HEK293 (cell line): ENCODE measurements at regions not wholly inside any gene's neighbourhood (a gene's known extent, or its start where the extent isn't known, plus 50 kb on each side); places are given as distances from the start of the nearest gene placed in this dataset.
A peak's percentile ranks its signal among the peaks of the same experiment; 100 is the strongest.

Experiments
- CTCF ChIA-PET: fragments of 350-600 bp; formaldehyde crosslinking; extraction: SDS; loops from one replicate; lab custom pipeline; 2021; ENCODE audit warnings: antibody characterized with exemption; lab: Yijun Ruan, JAX
- POLR2A ChIA-PET: fragments of 300-600 bp; formaldehyde crosslinking; extraction: SDS; loops from one replicate; lab custom pipeline; 2020; ENCODE audit warnings: antibody characterized with exemption, inconsistent platforms; lab: Yijun Ruan, JAX
- H3K27ac ChIP-seq: fragments of 200-500 bp; sonication (Bioruptor generic); 2 replicates; pipeline ENCODE4 v1.5.1; 2014; ENCODE audit warnings: low read depth, low read length, control low read depth, inconsistent platforms; ENCODE audit errors: extremely low read depth
- H3K36me3 ChIP-seq, 2 experiments: fragments of 200-500 bp in 1 of 2; sonication (Bioruptor generic) in 1 of 2; 1 replicate in 1 of 2; 2 replicates in 1 of 2; pipeline ENCODE4 v1.5.1; 2014 to 2017; ENCODE audit warnings: inconsistent platforms in 2 of 2, low read length in 2 of 2; ENCODE audit not compliant: control insufficient read depth in 2 of 2, insufficient read depth in 1 of 2
- H3K4me1 ChIP-seq: fragments of 200-500 bp; sonication (Bioruptor generic); 2 replicates; pipeline ENCODE4 v1.5.1; 2014; ENCODE audit warnings: mild to moderate bottlenecking, low read length, inconsistent platforms; ENCODE audit not compliant: control insufficient read depth, insufficient read depth
- H3K4me3 ChIP-seq: 2 replicates; pipeline ENCODE4 v1.5.1; 2011; ENCODE audit warnings: low read depth, mild to moderate bottlenecking, control low read depth, low read length, moderate library complexity
- H3K9me3 ChIP-seq: fragments of 200-500 bp; sonication (Bioruptor generic); 2 replicates; pipeline ENCODE4 v1.5.1; 2014; ENCODE audit warnings: low read depth, low read length, inconsistent platforms; ENCODE audit not compliant: control insufficient read depth, insufficient read depth
- BCL11B ChIP-seq: fragments of 450-650 bp; formaldehyde crosslinking; IDR thresholded peaks from 2 replicates; pipeline ENCODE4 v1.5.1; 2016; ENCODE audit warnings: low read depth, missing biosample characterization, missing genetic modification characterization
- GLI2 ChIP-seq: fragments of 450-650 bp; formaldehyde crosslinking; IDR thresholded peaks from 2 replicates; pipeline ENCODE4; 2017; ENCODE audit warnings: missing biosample characterization, missing genetic modification characterization, low read depth, borderline replicate concordance
- KLF1 ChIP-seq: fragments of 450-650 bp; formaldehyde crosslinking; IDR thresholded peaks from 2 replicates; pipeline ENCODE4 v1.5.1; 2016; ENCODE audit warnings: missing biosample characterization, missing genetic modification characterization
- KLF7 ChIP-seq: fragments of 450-650 bp; formaldehyde crosslinking; IDR thresholded peaks from 2 replicates; pipeline ENCODE4 v1.5.1; 2016; ENCODE audit warnings: missing biosample characterization, missing genetic modification characterization, borderline replicate concordance
- MEIS1 ChIP-seq: sonication (generic); formaldehyde crosslinking; IDR thresholded peaks from 2 replicates; pipeline ENCODE4 v1.8.1; 2022; ENCODE audit warnings: missing genetic modification reagents, mild to moderate bottlenecking, borderline replicate concordance
- SCRT1 ChIP-seq: fragments of 450-650 bp; formaldehyde crosslinking; IDR thresholded peaks from 2 replicates; pipeline ENCODE4 v1.5.1; 2016; ENCODE audit warnings: missing biosample characterization, missing genetic modification characterization, borderline replicate concordance
- SCRT2 ChIP-seq: fragments of 450-650 bp; formaldehyde crosslinking; IDR thresholded peaks from 2 replicates; pipeline ENCODE4 v1.5.1; 2016; ENCODE audit warnings: missing biosample characterization, missing genetic modification characterization
- ZBTB7A ChIP-seq: fragments of 450-650 bp; formaldehyde crosslinking; IDR thresholded peaks from 2 replicates; pipeline ENCODE4 v1.5.1; 2016; ENCODE audit warnings: low read depth, missing biosample characterization, missing genetic modification characterization
- ZFP3 ChIP-seq: fragments of 450-650 bp; formaldehyde crosslinking; IDR thresholded peaks from 2 replicates; pipeline ENCODE4 v1.5.1; 2016; ENCODE audit warnings: low read depth, missing biosample characterization, missing genetic modification characterization
- ZNF114 ChIP-seq: fragments of 450-650 bp; formaldehyde crosslinking; IDR thresholded peaks from 2 replicates; pipeline ENCODE4 v1.5.0; 2017; ENCODE audit warnings: missing biosample characterization, missing genetic modification characterization
- ZNF138 ChIP-seq: fragments of 450-650 bp; formaldehyde crosslinking; IDR thresholded peaks from 2 replicates; pipeline ENCODE4 v1.5.1; 2016; ENCODE audit warnings: missing biosample characterization, missing genetic modification characterization, borderline replicate concordance
- ZNF184 ChIP-seq: fragments of 450-650 bp; IDR thresholded peaks from 2 replicates; pipeline ENCODE4 v1.5.1; 2018; ENCODE audit warnings: missing biosample characterization, mild to moderate bottlenecking, missing genetic modification characterization
- ZNF2 ChIP-seq: fragments of 450-650 bp; formaldehyde crosslinking; IDR thresholded peaks from 2 replicates; pipeline ENCODE4 v1.5.1; 2016; ENCODE audit warnings: missing biosample characterization, missing genetic modification characterization
- ZNF335 ChIP-seq: fragments of 450-650 bp; formaldehyde crosslinking; conservative IDR thresholded peaks from 2 replicates; pipeline ENCODE4 v1.5.1; 2016; ENCODE audit warnings: missing biosample characterization, missing genetic modification characterization
- ZNF350 ChIP-seq: fragments of 450-650 bp; formaldehyde crosslinking; IDR thresholded peaks from 2 replicates; pipeline ENCODE4 v1.5.0; 2017; ENCODE audit warnings: missing biosample characterization, mild to moderate bottlenecking, missing genetic modification characterization
- ZNF518A ChIP-seq: fragments of 450-650 bp; formaldehyde crosslinking; conservative IDR thresholded peaks from 2 replicates; pipeline ENCODE4 v1.5.1; 2016; ENCODE audit warnings: low read depth, missing biosample characterization, missing genetic modification characterization
- ZNF549 ChIP-seq: fragments of 450-650 bp; IDR thresholded peaks from 2 replicates; pipeline ENCODE4 v1.5.1; 2018; ENCODE audit warnings: missing biosample characterization, missing genetic modification characterization, mild to moderate bottlenecking, inconsistent platforms, moderate library complexity
- ZNF621 ChIP-seq: fragments of 450-650 bp; formaldehyde crosslinking; IDR thresholded peaks from 2 replicates; pipeline ENCODE4 v1.5.1; 2017; ENCODE audit warnings: missing biosample characterization, missing genetic modification characterization
- ZNF623 ChIP-seq: fragments of 450-650 bp; formaldehyde crosslinking; IDR thresholded peaks from 2 replicates; pipeline ENCODE4 v1.5.1; 2016; ENCODE audit warnings: missing biosample characterization, missing genetic modification characterization
- ZNF785 ChIP-seq: fragments of 450-650 bp; formaldehyde crosslinking; IDR thresholded peaks from 2 replicates; pipeline ENCODE4 v1.5.1; 2016; ENCODE audit warnings: missing biosample characterization, missing genetic modification characterization
- ZSCAN30 ChIP-seq: fragments of 450-650 bp; IDR thresholded peaks from 2 replicates; pipeline ENCODE4 v1.5.1; 2018; ENCODE audit warnings: missing biosample characterization, mild to moderate bottlenecking, missing genetic modification characterization, moderate library complexity
- TF ChIP-seq, protein P1 (sequence below): fragments of 450-650 bp; formaldehyde crosslinking; IDR thresholded peaks from 2 replicates; pipeline ENCODE4 v1.5.1; 2016; ENCODE audit warnings: missing biosample characterization, missing genetic modification characterization

DNA sequence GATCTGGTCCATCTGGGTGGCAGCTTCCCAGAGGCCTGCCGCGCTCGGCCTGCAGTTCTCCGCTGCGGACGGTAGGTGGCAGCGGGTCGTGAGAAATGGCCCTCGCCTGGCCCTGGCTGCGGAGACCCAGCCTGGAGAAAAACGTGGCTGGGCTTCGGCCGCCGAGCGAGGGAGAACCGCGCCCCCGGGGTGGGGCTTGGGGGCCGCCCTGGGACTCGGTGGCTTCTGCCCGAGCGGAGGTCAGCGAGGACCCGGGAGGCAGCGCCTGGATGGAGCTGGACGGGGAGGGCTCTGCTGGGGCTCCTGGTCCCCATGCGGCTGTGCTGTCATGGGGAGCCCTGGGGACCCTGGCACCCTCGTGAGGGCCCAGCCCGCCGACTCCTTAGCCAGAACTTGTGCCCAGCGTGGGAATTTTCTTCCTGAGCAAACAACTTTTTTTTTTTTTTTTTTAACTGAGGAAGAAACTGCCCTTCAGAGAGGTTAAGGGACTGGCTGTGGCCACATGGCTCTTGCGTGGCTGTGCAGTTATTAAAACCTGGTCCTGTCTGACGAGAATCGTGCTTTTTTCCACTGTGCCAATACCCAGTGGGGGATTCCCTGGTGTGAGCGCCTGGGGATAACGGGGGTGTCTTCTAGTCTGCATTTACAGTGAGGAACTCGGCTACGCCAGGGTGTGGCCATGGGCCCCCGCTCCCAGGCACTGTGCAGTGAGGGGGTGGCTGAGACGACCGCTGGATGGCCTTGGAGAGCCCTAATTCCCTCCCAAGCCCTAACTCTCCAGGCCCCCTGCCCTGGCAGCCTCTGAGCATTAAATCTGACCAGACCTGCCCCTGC, 535.6 kb downstream of the INSC start (continued):
- TF ChIP-seq ZSCAN30 = peak; percentile 89

DNA sequence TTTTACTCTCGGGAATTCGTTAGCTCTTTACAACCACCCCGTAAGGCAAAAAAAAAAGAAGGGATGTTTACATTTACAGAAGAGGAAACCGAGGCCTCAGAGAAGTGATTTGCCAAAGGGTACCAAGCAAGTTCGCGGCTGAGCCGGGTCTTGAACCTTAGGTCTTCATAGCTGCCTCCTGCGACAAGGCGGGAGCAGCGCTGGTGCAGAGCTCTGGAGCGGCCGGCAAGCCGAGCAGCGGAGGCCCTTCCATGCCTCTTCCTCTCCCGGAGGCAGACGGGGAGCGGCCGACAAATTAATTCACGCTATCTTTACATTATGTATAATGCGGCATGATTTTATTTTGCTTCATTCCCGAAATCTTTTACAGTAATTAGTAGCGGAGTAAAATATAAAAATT, 536.3 kb downstream of the INSC start:
- CTCF ChIA-PET = interaction anchor here (0.6 to 3.2 kb wide), 6 partner anchors 19 to 329 kb away, joined by 3 to 8 read pairs (median 3); no protein-coding TSS in a partner anchor
- TF ChIP-seq SCRT1 (no peak), KLF1 (no peak), SCRT2 (tag by site-specific recombination) (no peak), ZFP3 (tag by site-specific recombination) (no peak), ZNF2 (tag by site-specific recombination) (no peak), ZNF350 (tag by site-specific recombination) (no peak), ZNF335 (no peak), GLI2 (tag by site-specific recombination) (no peak), MEIS1 (CRISPR knock-in tag) (no peak), ZSCAN30 (no peak), ZNF621 (tag by site-specific recombination) (no peak), ZNF138 (tag by site-specific recombination) (no peak), ZNF114 (no peak)
- TF ChIP-seq, protein P1, sequence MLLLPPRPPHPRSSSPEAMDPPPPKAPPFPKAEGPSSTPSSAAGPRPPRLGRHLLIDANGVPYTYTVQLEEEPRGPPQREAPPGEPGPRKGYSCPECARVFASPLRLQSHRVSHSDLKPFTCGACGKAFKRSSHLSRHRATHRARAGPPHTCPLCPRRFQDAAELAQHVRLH (tag by site-specific recombination) = no peak
- TF ChIP-seq, all 188 proteins: peak for 0
- POLR2A ChIA-PET = interaction anchor here (0.6 kb wide), 1 partner anchor 1551 kb away, joined by 3 read pairs; no protein-coding TSS in a partner anchor
- Histone ChIP-seq H3K4me3 (no peak overlapping the region), H3K4me1 (no peaks in the 10 kb centered on the region), H3K9me3 (no peaks in the 10 kb centered on the region), H3K36me3 (no peaks in the 10 kb centered on the region), H3K27ac (no peak overlapping the region)

- H3K4me1 ChIP-seq = no peaks in the 10 kb centered on the region
- H3K27ac ChIP-seq = no peak overlapping the region
- no peaks in the 10 kb centered on the region for H3K9me3 ChIP-seq
- ChIA-PET CTCF (interaction anchor here (0.6 to 1.2 kb wide), 3 partner anchors 52 to 962 kb away, joined by 3 to 5 read pairs (median 3); no protein-coding TSS in a partner anchor), POLR2A (no interaction called here)
- TF ChIP-seq ZNF518A (no peak), ZNF623 (tag by site-specific recombination) (no peak), ZNF184 (tag by site-specific recombination) (no peak), KLF7 (no peak), ZBTB7A (no peak), BCL11B (tag by site-specific recombination) (no peak), ZNF785 (tag by site-specific recombination) (no peak), ZNF549 (no peak)
- no peak overlapping the region for H3K4me3 ChIP-seq
- H3K36me3 ChIP-seq = no peaks in the 10 kb centered on the region
Observed at GRCh38 chr11:15651816-15652215, 537.1 kb downstream of the INSC start.
